Upper lobe of left lung (tissue), 6 donors: ENCODE measurements at regions not wholly inside any gene's neighbourhood (a gene's known extent, or its start where the extent isn't known, plus 50 kb on each side); places are given as distances from the start of the nearest gene placed in this dataset.

Experiments
- ATAC-seq, 2 donors: fragments of 200-7000 bp; cut with Tn5 transposase; one replicate each; pipeline ENCODE4 v1.9.1; 2022; ENCODE audit warnings: mild to moderate bottlenecking in 2 of 2, moderate library complexity in 2 of 2; ENCODE audit not compliant: low FRiP score in 2 of 2
- DNase-seq, 2 donors: peaks; one replicate each; pipeline ENCODE4 v3.0.0-alpha.2; 2019 to 2020
- H3K27ac ChIP-seq, 4 donors: fragments of 200-600 bp; sonication (generic); one replicate each; pipeline ENCODE4 v1.5.1; 2016 to 2019
- H3K27me3 ChIP-seq, 4 donors: fragments of 200-600 bp; sonication (generic); one replicate each; pipeline ENCODE4 v1.5.1; 2017 to 2019
- H3K36me3 ChIP-seq, 4 donors: fragments of 200-600 bp; sonication (generic); one replicate each; pipeline ENCODE4 v1.5.1; 2016 to 2019
- H3K4me1 ChIP-seq, 4 donors: fragments of 200-600 bp; sonication (generic); one replicate each; pipeline ENCODE4 v1.5.1; 2018 to 2019
- H3K4me3 ChIP-seq, 4 donors: fragments of 200-600 bp; sonication (generic); one replicate each; pipeline ENCODE4 v1.5.1; 2017 to 2019; ENCODE audit warnings: mild to moderate bottlenecking in 2 of 4, moderate library complexity in 1 of 4
- H3K9me3 ChIP-seq, 4 donors: fragments of 200-600 bp; sonication (generic); one replicate each; pipeline ENCODE4 v1.5.1; 2018 to 2019
- EP300 ChIP-seq, 4 donors: sonication (generic); formaldehyde crosslinking; IDR thresholded peaks; one replicate each; pipeline ENCODE4 v1.5.1; 2017; ENCODE audit warnings: antibody characterized with exemption in 4 of 4, control low read depth in 2 of 4
- POLR2A ChIP-seq, 4 donors: fragments of 450-650 bp; IDR thresholded peaks; one replicate each; pipeline ENCODE4 v1.5.1; 2016 to 2017; ENCODE audit warnings: antibody characterized with exemption in 4 of 4, mild to moderate bottlenecking in 2 of 4
- POLR2AphosphoS5 ChIP-seq, 2 donors: sonication (generic); formaldehyde crosslinking; IDR thresholded peaks; one replicate each; pipeline ENCODE4 v1.5.1; 2017; ENCODE audit warnings: antibody characterized with exemption in 2 of 2
- WGBS, 2 donors: methylation state at CpG; one replicate each; pipeline ENCODE4 v1.1.5; 2017 to 2018; 5-methylcytosine and 5-hydroxymethylcytosine counted together
- TF ChIP-seq, protein P1 (sequence below), 6 experiments: fragments of 450-650 bp in 4 of 6; fragments of 200-600 bp in 2 of 6; sonication (generic) in 2 of 6; IDR thresholded peaks; one replicate each; pipeline ENCODE4 v1.5.1; 2016 to 2019; ENCODE audit warnings: antibody characterized with exemption in 6 of 6
- donor health status: DM: no; HTN: no; CAD: no; lungs with moderate emphysema.
- donor health status: DM: no; HTN: yes; CAD: no; lungs with severe emphysema.

GRCh38 chr7:115722302-115722977 is 308.1 kb downstream of the TFEC start:
- no peaks in the 10 kb centered on the region for H3K9me3 ChIP-seq
- no peak for ATAC-seq

GRCh38 chr7:115721293-115722217 is 309.0 kb downstream of the TFEC start:
- TF ChIP-seq, protein P1, sequence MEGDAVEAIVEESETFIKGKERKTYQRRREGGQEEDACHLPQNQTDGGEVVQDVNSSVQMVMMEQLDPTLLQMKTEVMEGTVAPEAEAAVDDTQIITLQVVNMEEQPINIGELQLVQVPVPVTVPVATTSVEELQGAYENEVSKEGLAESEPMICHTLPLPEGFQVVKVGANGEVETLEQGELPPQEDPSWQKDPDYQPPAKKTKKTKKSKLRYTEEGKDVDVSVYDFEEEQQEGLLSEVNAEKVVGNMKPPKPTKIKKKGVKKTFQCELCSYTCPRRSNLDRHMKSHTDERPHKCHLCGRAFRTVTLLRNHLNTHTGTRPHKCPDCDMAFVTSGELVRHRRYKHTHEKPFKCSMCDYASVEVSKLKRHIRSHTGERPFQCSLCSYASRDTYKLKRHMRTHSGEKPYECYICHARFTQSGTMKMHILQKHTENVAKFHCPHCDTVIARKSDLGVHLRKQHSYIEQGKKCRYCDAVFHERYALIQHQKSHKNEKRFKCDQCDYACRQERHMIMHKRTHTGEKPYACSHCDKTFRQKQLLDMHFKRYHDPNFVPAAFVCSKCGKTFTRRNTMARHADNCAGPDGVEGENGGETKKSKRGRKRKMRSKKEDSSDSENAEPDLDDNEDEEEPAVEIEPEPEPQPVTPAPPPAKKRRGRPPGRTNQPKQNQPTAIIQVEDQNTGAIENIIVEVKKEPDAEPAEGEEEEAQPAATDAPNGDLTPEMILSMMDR (IDR thresholded peaks at IDR 0.05): no peak
- TF ChIP-seq EP300 (IDR thresholded peaks at IDR 0.05): no peak
- no peak for TF ChIP-seq POLR2A (IDR thresholded peaks at IDR 0.05)
- no peak for TF ChIP-seq POLR2AphosphoS5 (IDR thresholded peaks at IDR 0.05)
- Histone ChIP-seq H3K27me3 (no peaks in the 10 kb centered on the region), H3K36me3 (no peaks in the 10 kb centered on the region), H3K9me3 (no peaks in the 10 kb centered on the region), H3K4me1 (no peaks in the 10 kb centered on the region), H3K27ac (no peak overlapping the region), H3K4me3 (no peak overlapping the region)
- WGBS, 2 donors: 92 to 93% methylated on average over 5 of the region's 5 CpGs
- ATAC-seq (no peak), DNase-seq (no peak)

More at GRCh38 chr7:115722302-115722977, 308.1 kb downstream of the TFEC start:
- Histone ChIP-seq H3K4me1 (no peaks in the 10 kb centered on the region), H3K27me3 (no peaks in the 10 kb centered on the region), H3K36me3 (no peaks in the 10 kb centered on the region), H3K27ac (no peak overlapping the region), H3K4me3 (no peak overlapping the region)
- DNase-seq: no peak
- no peak for TF ChIP-seq POLR2AphosphoS5 (IDR thresholded peaks at IDR 0.05)
- no peak for TF ChIP-seq EP300 (IDR thresholded peaks at IDR 0.05)
- TF ChIP-seq, protein P1 (IDR thresholded peaks at IDR 0.05): no peak
- no peak for TF ChIP-seq POLR2A (IDR thresholded peaks at IDR 0.05)
- 62 to 74% methylated on average over 4 of the region's 4 CpGs for WGBS, 2 donors

GRCh38 chr7:115719963-115720362 is 310.6 kb downstream of the TFEC start:
- WGBS, 2 donors: 79 to 86% methylated on average over 5 of the region's 5 CpGs
- TF ChIP-seq, protein P1 (IDR thresholded peaks at IDR 0.05): no peak
- TF ChIP-seq EP300 (IDR thresholded peaks at IDR 0.05): no peak
- TF ChIP-seq POLR2A (IDR thresholded peaks at IDR 0.05): no peak
- no peak for TF ChIP-seq POLR2AphosphoS5 (IDR thresholded peaks at IDR 0.05)
- no peaks in the 10 kb centered on the region for H3K4me1 ChIP-seq
- H3K36me3 ChIP-seq: no peaks in the 10 kb centered on the region
- no peak for DNase-seq
- no peak for ATAC-seq
- no peaks in the 10 kb centered on the region for H3K9me3 ChIP-seq
- H3K27ac ChIP-seq: no peak overlapping the region
- H3K4me3 ChIP-seq: no peak overlapping the region
- no peaks in the 10 kb centered on the region for H3K27me3 ChIP-seq

DNA sequence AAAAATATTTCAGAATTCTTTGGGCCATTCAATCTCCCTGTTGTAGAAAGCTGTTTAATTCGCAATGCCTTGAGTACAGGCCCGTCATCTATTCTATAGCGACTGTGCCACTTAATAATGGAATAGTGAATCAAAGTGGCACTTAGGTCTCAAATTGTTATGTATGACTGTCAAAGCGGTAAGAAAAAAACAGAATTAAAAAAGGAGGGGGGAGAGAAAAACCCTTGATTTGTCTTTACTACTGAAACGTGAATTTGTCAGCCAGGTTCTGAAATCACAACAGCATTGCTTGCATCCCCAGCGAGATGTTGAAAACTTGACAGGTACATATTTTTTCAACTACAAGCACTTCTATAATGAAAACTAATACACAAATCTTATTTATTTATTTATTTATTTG is 320.9 kb downstream of the TFEC start:
- WGBS, 2 donors: 91 to 95% methylated on average over 6 of the region's 6 CpGs
- no peaks in the 10 kb centered on the region for H3K9me3 ChIP-seq
- DNase-seq: no peak
- H3K27ac ChIP-seq: no peak overlapping the region
- H3K36me3 ChIP-seq: no peaks in the 10 kb centered on the region
- no peaks in the 10 kb centered on the region for H3K4me1 ChIP-seq
- no peak for TF ChIP-seq POLR2AphosphoS5 (IDR thresholded peaks at IDR 0.05)
- no peak for TF ChIP-seq EP300 (IDR thresholded peaks at IDR 0.05)
- TF ChIP-seq, protein P1 (IDR thresholded peaks at IDR 0.05): no peak
- TF ChIP-seq POLR2A (IDR thresholded peaks at IDR 0.05): no peak
- no peak overlapping the region for H3K4me3 ChIP-seq
- ATAC-seq: no peak
- H3K27me3 ChIP-seq: no peaks in the 10 kb centered on the region
